HG02798 (cell line): ENCODE measurements at regions not wholly inside any gene's neighbourhood (a gene's known extent, or its start where the extent isn't known, plus 50 kb on each side); places are given as distances from the start of the nearest gene placed in this dataset.

Source experiments
- ATAC-seq: cut with Tn5 transposase; IDR thresholded peaks from one replicate; pipeline ENCODE4 v1.9.1; 2021; ENCODE audit warnings: mild to moderate bottlenecking; ENCODE audit not compliant: unreplicated experiment, poor library complexity

DNA sequence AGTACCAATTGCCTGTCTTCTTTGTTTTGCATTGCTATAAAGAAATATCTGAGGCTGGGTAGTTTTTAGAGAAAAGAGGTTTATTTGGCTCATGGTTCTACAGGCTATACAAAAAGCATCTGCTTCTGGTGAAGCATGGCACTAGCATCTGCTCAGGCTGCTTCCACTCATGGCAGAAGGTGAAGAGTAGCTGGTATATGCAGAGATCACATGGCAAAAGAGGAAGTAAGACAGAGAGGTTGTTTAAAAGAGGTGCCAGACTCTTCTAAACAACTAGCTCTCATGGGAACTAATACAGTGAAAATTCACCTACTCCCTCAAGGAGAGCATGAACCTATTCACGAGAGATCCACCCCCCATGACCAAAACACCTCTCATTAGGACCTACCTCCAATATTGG, 56.7 kb upstream of the GUCA2B start:
- no peak for ATAC-seq

- no peak for ATAC-seq
These were observed 64.0 kb upstream of the GUCA2B start for GRCh38 chr1:42089246-42089645.

GRCh38 chr1:42086146-42086545, 67.1 kb upstream of the GUCA2B start:
- no peak for ATAC-seq

DNA sequence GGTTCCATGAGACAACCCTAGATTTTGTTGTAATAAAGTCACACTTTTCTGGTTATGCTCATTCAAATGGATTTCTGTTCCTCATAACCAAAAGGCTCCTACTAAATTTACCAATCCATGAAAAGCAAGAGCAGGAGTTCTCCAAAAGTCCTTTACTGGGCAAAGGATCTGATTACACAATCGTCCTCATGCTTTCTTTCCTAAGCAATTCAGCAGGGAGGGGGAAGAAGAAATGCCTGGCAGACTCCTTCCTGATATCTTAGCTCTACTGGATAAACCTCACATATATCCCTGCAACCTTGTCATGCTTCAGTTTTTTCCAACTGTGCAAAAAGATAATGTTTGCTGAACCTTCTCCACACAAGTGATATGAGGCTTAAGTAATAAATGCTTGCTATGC, 67.6 kb upstream of the GUCA2B start:
- ATAC-seq, result no peak

DNA sequence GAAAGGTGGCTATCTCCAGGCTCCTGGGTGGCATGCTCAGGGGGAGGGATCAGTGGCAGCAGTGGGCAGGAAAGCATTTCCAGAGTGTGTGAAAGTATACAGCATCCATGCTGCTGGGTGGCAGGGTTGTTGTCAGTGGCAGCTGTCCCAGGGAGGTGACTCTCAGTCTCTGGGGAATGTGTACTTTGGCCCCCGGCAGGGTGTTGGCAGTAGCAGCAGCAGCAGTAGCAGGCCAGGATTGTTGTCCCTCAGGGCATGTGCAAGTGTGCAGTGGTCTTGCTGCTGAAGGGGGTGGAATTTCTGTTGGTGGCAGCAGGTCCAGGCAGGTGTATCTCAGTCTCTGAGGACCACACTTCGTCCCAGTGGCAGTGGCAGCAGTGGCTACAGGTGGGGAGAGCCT, 71.7 kb upstream of the GUCA2B start:
- ATAC-seq, result no peak

GRCh38 chr1:42075179-42075578, 78.0 kb upstream of the GUCA2B start:
- no peak for ATAC-seq

DNA sequence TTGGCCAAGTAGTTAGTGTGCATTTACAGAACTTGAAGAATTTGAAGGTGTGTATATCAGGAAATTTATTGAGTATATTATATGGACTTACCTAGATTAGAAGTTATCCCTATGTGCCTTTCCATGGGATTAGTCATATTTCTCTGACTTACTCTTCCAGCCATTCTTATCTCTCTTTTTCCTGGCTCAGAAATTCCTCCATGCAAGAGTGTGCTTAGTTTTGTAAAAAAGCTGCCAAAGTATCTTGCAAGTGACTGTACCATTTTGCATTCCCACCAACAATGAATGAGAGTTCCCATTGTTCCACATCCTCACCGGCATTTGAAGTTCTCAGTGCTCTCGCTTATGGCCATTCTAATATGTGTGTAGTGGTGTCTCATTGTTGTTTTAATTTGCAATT, 82.2 kb upstream of the GUCA2B start:
- ATAC-seq, result no peak

DNA sequence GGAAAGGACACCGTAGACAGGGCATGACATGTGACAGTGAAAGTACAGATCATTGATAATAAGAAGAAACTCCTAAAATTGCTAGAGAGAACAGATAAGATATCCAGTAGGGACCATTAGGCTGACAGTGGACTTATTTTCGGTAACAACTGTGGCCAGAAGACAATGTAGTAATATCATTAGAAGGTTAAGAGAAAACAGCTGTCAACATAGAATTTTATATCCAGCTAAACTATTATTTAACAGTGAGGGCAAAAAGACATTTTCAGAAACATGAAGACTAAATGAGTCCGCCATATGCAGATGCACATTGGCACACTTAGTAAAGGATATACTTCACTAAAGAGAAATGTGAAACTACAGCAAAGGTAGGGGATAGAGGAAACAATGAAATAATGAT, 95.4 kb upstream of the GUCA2B start:
- ATAC-seq, result no peak

DNA sequence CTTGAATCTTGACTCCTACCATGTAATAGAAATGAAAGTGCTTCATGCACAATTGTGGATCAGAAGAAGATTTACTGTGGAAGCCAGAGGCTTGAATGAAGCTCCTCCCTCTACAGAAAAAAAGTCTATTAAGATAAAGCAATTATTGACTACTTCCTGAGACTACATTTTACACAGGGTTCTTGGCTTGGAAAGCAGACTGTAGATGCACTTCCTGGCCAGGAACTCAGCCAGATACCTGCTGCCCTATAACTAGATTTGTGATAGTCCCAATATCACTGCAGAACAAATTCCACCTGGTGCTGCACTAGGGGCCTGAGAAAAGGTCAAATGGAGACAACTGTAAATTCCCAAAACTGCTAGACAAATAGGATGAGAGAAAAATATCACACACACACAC, 96.8 kb upstream of the GUCA2B start:
- ATAC-seq, result no peak

- no peak for ATAC-seq
These were observed 98.1 kb upstream of the GUCA2B start for GRCh38 chr1:42055061-42055460.

DNA sequence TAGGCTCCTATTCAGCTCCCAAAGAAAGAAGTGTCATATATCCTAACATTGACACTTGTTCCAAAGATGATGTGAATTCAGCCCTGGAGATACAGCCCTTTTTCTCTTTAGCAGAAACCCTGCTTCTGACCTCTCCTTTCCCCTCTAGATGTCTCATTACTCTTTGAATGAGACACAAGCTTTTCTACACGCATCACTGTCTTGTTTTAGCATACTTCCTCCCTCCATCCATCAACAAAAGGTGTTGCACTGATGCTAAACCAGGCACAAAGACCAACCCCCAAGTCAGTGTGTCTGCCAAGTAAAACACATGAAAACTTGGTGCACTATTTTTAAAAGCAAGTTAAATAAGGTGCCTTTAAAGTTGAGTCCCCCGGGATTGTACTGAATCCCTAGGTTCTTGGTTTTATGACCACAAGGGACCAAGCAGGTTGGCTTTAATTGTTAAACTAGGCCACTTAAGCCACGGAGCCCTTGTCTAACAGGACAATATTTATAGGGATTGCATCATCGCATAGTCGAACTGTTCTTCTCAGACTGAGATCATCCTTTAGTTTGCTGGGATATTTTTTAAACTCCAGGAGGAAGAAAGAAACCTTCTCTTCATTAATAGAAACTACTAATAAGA, 101.0 kb upstream of the GUCA2B start:
- ATAC-seq, result no peak

GRCh38 chr1:42047508-42047880, 105.7 kb upstream of the GUCA2B start:
- ATAC-seq, result no peak

DNA sequence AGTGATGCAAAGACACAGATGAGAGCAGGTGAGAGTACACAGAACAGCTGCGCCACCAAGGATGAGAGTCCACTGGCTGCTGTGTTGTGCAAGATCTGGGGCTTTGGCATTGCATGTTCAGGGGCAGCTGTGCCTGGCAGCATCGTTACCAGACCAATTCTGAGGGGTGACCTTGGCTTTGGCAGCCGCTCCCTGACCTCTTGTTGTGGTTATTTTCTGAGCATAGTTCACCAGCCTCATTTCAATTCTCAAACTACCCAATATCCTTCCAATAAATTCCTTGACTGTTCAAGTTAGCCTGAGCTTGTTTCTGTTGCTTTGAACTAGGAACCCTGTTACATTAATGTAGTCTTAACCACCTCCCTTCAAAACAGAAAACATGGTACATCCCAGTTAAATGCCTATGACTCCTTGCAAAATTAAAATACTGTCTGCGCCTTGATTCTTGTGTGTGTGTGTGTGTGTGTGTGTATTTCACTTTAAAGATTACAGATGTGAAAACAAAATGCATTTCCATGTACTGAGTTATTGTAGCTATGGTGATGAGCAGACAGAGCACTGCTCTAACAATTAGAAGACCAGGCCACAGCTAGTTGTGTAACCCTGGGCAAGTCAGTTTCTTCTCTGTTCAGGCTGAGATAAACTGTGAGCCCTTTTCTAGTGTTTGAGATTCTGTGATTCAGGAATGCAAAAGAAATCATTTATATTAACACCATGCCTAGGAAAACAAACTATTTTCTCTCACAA, 106.3 kb upstream of the GUCA2B start:
- no peak for ATAC-seq

GRCh38 chr1:42044346-42044745, 108.9 kb upstream of the GUCA2B start:
- ATAC-seq, result no peak

DNA sequence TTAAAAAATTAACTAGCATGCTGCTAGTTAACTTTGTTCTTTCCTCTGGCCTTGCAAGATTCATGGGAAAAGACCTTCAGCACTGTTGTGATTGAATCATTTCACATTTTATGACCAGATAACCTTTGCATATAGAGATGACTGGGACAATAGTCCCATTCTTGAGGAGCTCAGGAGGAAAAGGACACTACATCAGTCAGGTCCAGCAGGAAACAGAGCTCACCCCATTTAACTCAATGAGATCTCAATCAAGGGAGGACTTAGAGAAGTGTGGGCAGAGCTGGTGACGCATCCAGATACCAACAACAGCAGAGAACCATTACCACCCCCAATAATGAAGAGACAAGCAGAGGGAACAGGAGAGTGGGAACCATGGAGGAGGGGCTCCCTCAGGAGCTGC, 109.4 kb upstream of the GUCA2B start:
- no peak for ATAC-seq

DNA sequence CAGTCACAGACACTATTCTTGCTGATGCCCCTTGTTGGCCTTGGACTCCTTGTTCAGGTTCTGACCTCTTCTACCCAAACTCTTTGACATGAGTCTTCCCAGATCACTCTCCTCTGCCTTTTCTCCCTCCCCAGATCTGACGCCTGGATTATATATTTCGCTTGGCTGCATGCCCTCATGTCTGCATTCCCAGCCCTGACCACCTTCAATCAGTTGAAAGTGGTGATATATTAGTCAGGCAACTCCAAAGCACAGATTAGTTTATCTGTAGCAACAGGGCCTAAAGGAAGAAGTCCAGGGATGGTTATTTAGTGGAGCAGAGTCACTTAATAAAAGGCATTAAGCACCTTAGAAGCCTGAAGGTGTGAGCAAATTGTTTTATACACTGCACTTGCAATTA, 110.0 kb upstream of the GUCA2B start:
- ATAC-seq, result no peak

DNA sequence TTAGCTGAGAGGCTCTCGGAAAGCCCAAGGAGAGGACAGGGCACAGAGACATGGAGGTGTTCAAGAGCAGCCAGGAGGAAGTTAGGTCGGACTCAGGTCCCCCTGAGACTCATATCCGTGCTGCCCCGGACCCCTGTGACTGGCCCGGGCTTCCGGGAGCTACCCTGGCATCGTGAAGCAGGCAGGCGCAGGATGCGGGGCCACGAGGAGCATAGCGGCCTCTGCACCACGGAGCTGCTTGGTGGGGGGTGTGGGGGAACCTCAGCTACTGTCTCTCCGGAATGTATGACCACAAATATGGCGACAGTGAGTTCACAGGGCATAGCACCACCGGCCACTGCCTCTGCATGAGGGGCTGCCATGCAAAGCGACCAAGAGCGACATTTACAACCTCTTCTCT, 112.2 kb upstream of the GUCA2B start:
- ATAC-seq, result no peak

GRCh38 chr1:42040159-42040558, 113.1 kb upstream of the GUCA2B start:
- ATAC-seq, result no peak

GRCh38 chr1:42038261-42038660, 114.9 kb upstream of the GUCA2B start:
- no peak for ATAC-seq

DNA sequence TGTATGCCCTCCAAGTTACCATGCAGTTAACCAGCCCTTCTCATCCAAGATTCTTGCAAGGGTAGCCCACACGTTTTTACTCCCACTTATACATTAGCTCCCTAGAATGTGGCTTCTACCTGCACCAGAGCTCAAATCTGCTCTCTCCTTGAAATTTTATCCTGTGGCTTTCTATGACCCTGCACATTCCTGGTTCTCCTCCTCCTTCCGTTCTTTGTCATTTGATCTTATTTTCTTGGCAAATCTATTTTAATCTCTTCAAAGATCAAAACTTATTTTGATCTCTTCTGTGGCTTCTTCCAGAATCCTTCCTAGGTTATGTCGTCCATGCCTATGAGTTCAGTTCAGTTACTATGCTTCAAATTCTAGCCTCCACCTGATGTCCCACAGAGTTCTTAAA, 115.6 kb upstream of the GUCA2B start:
- ATAC-seq, result no peak

DNA sequence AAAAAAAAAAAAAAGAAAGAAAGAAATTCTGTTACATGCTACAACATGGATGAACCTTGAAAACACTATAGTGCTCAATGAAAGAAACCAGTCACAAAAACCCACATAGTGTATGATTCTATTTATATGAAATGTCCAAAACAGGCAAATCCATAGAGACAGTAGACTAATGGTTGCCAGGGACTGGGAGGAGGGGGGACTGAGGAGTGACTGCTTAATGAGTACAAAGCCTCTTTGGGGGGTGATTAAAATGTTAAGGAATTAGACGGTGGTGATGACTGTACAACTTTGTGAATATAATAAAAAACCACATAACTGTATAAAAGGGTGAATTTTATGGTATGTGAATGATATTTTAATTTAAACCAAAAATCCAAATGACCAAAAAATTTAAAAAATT, 116.0 kb upstream of the GUCA2B start:
- no peak for ATAC-seq

GRCh38 chr1:42035830-42036604, 117.2 kb upstream of the GUCA2B start:
- ATAC-seq, result peak; percentile 93
